Type B pancreatic cell (in vitro differentiated cells): ENCODE measurements at regions not wholly inside any gene's neighbourhood (a gene's known extent, or its start where the extent isn't known, plus 50 kb on each side); places are given as distances from the start of the nearest gene placed in this dataset.

Experiments
- DNase-seq: peaks from one replicate; pipeline ENCODE4 v3.0.0; 2021; ENCODE audit warnings: mixed read lengths; ENCODE audit not compliant: unreplicated experiment; ENCODE audit errors: extremely low spot score
- H3K27ac Mint-ChIP-seq: 2 replicates; pipeline ENCODE4 v1.8.0; 2021; ENCODE audit warnings: mild to moderate bottlenecking, mixed read lengths
- H3K27me3 Mint-ChIP-seq: 2 replicates; pipeline ENCODE4 v1.8.0; 2021; ENCODE audit warnings: mixed read lengths
- H3K36me3 Mint-ChIP-seq: 2 replicates; pipeline ENCODE4 v1.8.0; 2021; ENCODE audit warnings: mixed read lengths
- H3K4me1 Mint-ChIP-seq: one replicate; pipeline ENCODE4 v1.8.0; 2021; ENCODE audit warnings: mixed read lengths; ENCODE audit not compliant: unreplicated experiment
- H3K4me3 Mint-ChIP-seq: 2 replicates; pipeline ENCODE4 v1.8.0; 2021; ENCODE audit warnings: mild to moderate bottlenecking, mixed read lengths
- H3K9me3 Mint-ChIP-seq: 2 replicates; pipeline ENCODE4 v1.8.0; 2021; ENCODE audit warnings: mixed read lengths
- TF ChIP-seq, protein P1 (sequence below): fragments of 200-600 bp; sonication (generic); conservative IDR thresholded peaks from 2 replicates; pipeline ENCODE4 v1.5.0; 2021; ENCODE audit warnings: antibody characterized with exemption, mild to moderate bottlenecking

DNA sequence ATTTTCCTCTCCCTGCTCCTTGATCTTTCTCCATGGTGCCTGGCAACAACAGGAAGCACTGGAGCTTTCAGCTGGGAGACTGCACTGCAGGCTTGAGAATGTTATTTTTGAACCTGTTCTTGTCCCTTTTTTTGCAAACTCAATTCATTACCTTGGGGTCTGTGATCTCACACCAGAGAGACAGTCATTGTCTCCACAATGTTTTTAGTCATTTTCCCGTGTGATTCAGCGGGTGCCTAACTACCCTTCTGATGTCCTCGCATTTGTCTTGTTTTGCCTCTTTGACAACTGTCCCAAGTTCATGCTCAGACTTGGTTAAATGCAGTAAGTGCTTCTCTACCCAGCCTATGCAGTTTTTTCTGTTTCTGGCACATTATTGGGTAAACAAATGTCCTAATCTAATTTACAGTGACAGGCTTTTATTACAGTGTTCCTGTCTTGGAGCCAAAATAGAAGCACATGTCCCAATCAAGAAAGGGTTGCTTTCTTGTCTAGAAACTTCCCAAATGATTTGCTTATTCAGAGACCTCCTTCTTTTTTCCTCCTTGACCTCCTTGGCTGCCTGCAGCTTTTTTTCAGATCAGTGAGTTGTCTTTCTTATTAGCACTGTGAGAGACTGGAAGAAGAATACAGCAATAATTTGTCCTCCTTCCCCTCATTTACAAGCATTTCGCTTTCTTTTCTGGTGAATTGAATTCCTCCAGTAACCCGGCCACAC, 162.4 kb downstream of the NSUN3 start:
- no peaks in the 10 kb centered on the region for H3K36me3 Mint-ChIP-seq
- peaks cover 29% of the 10 kb centered on the region for H3K4me1 Mint-ChIP-seq
- H3K27me3 Mint-ChIP-seq, result no peaks in the 10 kb centered on the region
- H3K27ac Mint-ChIP-seq, result no peak overlapping the region
- no peak for DNase-seq
- no peaks in the 10 kb centered on the region for H3K9me3 Mint-ChIP-seq
- peak overlapping the region; percentile 6 for H3K4me3 Mint-ChIP-seq
- TF ChIP-seq, protein P1, sequence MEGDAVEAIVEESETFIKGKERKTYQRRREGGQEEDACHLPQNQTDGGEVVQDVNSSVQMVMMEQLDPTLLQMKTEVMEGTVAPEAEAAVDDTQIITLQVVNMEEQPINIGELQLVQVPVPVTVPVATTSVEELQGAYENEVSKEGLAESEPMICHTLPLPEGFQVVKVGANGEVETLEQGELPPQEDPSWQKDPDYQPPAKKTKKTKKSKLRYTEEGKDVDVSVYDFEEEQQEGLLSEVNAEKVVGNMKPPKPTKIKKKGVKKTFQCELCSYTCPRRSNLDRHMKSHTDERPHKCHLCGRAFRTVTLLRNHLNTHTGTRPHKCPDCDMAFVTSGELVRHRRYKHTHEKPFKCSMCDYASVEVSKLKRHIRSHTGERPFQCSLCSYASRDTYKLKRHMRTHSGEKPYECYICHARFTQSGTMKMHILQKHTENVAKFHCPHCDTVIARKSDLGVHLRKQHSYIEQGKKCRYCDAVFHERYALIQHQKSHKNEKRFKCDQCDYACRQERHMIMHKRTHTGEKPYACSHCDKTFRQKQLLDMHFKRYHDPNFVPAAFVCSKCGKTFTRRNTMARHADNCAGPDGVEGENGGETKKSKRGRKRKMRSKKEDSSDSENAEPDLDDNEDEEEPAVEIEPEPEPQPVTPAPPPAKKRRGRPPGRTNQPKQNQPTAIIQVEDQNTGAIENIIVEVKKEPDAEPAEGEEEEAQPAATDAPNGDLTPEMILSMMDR, result no peak

DNA sequence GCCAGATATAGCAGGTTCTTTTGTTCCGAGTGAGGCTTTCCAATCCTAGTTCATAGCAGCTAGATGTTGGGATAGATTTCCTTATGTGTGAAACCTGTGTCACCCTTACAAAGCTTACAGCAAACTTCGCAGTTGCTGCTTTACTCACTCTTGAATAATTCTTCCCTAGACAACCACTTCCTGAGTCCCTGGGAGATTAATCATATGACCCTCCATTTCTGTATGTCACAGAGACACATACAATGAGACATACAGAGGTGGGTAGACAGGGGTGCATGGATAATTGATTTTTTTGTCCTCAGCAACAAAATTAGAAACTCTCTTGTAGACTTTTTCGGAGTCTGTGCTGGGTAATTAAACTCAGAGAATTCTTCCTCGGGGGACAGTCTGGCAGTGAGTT, 163.2 kb downstream of the NSUN3 start:
- TF ChIP-seq, protein P1, result no peak
- H3K4me3 Mint-ChIP-seq, result no peak overlapping the region
- H3K36me3 Mint-ChIP-seq, result no peaks in the 10 kb centered on the region
- peaks cover 29% of the 10 kb centered on the region for H3K4me1 Mint-ChIP-seq
- H3K27me3 Mint-ChIP-seq, result no peaks in the 10 kb centered on the region
- H3K27ac Mint-ChIP-seq, result no peak overlapping the region
- DNase-seq, result no peak
- no peaks in the 10 kb centered on the region for H3K9me3 Mint-ChIP-seq

DNA sequence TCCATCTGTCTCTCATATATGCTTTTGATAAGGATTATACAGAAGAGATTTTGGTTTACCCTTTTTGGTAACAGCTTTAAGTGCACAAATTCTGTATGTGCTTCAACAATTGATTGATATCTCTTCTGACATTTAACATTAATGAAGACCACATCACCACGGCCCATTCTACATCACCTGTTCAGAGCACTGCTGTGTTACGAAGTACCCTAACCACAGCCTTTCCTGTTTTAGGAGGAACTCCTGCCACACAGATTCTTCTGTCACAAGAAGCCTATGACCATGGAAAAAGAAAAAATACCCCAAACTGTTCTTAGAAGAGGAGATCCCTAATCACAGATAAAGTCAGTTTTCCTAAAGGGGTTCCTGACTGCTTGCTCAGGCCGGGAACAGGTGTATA, 170.1 kb downstream of the NSUN3 start:
- Mint-ChIP-seq H3K27me3 (no peaks in the 10 kb centered on the region), H3K27ac (no peak overlapping the region), H3K4me3 (no peak overlapping the region), H3K36me3 (no peaks in the 10 kb centered on the region), H3K9me3 (no peaks in the 10 kb centered on the region), H3K4me1 (peaks cover 5% of the 10 kb centered on the region)
- TF ChIP-seq, protein P1, result no peak
- DNase-seq, result no peak

DNA sequence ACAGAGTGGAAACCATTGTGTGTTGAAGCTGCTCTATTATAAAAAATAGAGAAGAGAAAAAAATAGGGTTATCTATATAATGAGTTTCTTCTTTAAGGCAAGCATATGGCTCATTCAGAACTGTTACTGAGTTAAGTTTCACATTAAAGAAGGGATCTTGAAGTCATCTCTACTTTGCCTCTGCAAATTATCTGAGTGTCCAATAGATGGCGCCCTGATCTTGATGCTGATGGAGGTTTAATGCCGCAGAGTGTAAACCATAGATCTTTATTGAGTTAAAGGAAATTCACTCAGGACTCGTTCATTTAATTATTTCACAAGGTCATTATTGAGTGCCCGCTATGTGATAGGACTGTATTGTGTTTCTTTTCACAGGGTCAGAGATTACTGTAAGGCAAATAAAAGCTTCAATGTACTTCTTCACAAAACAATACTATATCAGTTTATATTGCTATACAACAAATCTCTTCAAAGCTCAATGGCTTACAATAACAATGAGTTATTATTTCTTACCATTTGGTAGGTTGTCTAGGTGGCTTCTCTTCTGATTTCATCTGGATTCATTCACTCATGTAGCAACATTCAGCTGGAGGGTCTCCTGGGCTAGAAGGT, 171.4 kb downstream of the NSUN3 start:
- DNase-seq, result no peak
- H3K27me3 Mint-ChIP-seq, result no peaks in the 10 kb centered on the region
- TF ChIP-seq, protein P1, result peak; percentile 81
- H3K4me3 Mint-ChIP-seq, result no peak overlapping the region
- H3K9me3 Mint-ChIP-seq, result no peaks in the 10 kb centered on the region
- H3K36me3 Mint-ChIP-seq, result no peaks in the 10 kb centered on the region
- H3K27ac Mint-ChIP-seq, result no peak overlapping the region
- no peaks in the 10 kb centered on the region for H3K4me1 Mint-ChIP-seq

DNA sequence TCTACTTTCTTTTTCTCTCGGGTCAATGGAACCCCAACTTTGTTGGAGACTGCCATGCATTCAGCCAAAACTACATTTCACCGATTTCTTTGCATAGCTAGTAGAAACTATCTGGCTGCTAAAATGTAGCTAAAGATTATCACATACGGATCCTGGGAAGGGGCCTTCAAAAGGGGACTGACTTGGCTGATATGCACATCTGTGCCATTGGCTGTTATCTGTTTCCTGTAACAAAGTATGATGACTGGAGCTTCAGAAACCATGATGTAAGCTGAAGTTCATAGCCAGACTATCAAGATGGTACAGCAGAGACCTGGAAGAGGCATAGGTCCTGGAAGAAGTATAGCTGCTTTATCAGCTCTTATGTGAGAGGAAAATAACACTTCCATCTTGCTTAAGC, 179.1 kb downstream of the NSUN3 start:
- H3K27ac Mint-ChIP-seq, result no peak overlapping the region
- H3K9me3 Mint-ChIP-seq, result no peaks in the 10 kb centered on the region
- H3K4me1 Mint-ChIP-seq, result no peaks in the 10 kb centered on the region
- H3K36me3 Mint-ChIP-seq, result no peaks in the 10 kb centered on the region
- H3K4me3 Mint-ChIP-seq, result no peak overlapping the region
- no peak for DNase-seq
- no peaks in the 10 kb centered on the region for H3K27me3 Mint-ChIP-seq
- TF ChIP-seq, protein P1, result no peak
